GOT3 (cell line): ENCODE measurements at regions not wholly inside any gene's neighbourhood (a gene's known extent, or its start where the extent isn't known, plus 50 kb on each side); places are given as distances from the start of the nearest gene placed in this dataset.

Source experiments
- DNase-seq: peaks from one replicate; lab custom pipeline; 2025; ENCODE audit warnings: mixed read lengths; lab: John Stamatoyannopoulos, UW

DNA sequence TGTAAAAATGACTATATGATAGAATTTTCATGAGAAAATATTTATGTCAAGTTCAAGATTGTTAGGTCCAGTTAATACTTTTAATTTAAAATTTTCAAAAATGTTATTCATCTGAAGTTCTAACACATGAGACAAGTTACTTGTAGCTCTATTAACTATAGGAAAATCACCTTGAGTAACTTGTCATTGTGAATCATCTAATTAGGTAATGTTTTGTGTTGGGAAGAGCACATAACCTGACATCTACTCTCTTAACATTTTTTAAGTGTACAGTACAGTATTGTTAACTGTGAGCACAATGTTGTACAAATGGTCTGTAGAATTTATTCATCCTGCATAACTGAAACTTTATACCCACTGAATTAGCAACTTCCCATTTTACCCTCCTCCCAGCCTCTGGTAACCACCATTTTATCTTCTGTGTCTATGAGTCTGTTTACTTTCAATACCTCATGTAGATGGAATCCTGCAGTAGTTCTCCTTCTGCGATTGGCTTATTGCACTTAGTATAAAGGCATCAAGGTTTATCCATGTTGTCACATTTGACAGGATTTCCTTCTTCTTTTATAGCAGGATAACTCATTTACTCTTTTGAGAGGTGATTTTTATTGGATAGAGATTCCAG is 54.6 kb downstream of the ARL4A start:
- DNase-seq = no peak

- DNase-seq = no peak
Observed at GRCh38 chr7:12746211-12746610, 58.8 kb downstream of the ARL4A start.

DNA sequence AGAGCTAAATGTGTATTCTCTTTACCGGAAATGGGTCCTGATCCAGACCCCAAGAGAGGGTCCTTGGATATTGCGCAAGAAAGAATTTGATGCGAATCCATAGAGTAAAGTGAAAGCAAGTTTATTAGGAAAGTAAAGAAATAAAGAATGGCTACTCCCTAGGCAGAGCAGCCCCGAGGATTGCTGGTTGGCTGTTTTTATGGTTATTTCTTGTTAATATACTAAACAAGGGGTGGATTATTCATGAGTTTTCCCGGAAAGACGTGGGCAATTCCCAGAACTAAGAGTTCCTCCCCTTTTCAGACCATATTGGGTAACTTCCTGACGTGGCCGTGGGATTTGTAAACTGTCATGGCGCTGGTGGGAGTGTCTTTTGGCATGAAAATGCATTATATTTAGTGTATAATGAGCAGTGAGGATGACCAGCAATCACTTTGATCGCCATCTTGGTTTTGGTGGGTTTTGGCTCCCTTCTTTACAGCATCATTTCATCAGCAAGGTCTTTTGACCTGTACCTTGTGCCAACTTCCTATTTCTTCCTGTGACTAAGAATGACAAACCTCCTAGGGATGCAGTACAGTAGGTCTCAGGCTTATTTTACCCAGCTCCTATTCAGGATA is 60.4 kb downstream of the ARL4A start:
- no peak for DNase-seq

DNA sequence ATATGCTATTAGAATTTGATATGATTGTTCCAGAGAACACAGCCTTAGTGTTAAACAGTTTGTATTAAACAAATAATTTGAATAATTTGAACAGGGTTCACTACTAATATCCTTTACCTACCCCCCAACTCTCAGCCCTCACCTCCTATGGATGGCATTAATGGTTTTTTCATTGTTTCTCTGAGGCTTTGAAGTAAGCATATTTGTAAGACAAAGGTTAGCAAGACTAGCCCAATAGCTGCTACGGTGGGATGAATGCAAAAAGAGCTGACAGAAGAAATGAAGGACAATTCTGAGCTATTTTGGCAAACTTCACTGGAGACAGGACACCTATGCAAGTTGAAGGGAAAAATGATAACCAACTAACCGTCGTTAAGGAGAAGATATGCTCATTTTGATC is 61.6 kb downstream of the ARL4A start:
- DNase-seq = no peak

DNA sequence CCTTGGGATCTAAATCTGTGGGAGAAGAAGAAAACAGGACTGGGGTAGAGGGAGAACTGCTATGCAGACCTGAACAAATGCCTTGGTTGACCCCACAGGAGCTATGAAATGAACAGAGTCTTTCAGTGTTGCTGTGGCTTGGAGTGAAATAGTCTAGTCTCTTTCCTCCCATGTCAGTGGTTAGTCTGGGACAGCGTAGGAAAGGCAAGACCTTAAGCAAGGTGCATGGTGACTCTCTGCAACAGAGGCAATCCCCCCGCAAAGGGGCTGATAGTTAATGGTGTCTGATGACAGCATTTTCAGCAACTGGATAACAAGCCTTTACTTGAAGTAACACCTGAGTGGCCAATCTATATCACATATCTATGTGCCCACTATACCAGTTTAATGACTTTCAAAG is 62.3 kb downstream of the ARL4A start:
- no peak for DNase-seq

GRCh38 chr7:12751764-12752163 is 64.3 kb downstream of the ARL4A start:
- DNase-seq = no peak

GRCh38 chr7:12754179-12754578 is 66.7 kb downstream of the ARL4A start:
- no peak for DNase-seq

DNA sequence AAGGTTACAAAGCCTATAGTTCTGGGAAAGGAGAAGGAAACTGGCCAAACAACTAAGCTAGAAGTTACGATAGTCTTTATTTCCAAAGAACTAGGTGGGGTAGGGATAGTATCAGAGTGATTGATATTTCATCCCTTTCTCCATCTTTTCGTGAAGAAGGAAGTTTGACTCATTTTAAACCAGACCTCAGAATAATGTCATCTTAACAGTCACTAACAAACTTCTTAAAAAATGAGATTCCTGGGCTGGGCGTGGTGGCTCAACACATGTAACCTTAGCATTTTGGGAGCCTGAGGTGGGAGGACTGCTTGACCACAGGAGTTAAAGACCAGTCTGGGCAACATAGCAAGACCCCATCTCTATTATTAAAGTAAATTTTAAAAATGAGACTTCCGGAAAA is 69.4 kb downstream of the ARL4A start:
- DNase-seq = no peak

DNA sequence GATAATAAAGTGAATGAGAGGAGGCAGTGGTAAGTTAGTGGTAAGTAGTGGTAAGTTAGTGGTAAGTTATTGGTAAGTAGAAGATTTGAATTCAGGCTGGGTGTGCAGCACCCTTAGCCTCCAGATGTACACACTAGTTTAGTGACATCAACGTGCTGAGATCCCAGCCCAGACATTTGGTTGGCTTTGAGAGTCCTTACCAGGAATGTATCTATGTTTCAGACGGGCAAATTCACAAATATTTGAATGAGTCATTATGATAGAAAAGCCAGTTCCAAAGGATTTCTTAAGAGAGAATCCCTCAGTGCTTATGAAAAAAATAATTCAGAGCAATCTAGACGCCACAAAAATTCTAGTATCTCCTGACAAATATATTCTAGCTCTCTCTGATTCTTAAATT is 70.0 kb downstream of the ARL4A start:
- DNase-seq = no peak

DNA sequence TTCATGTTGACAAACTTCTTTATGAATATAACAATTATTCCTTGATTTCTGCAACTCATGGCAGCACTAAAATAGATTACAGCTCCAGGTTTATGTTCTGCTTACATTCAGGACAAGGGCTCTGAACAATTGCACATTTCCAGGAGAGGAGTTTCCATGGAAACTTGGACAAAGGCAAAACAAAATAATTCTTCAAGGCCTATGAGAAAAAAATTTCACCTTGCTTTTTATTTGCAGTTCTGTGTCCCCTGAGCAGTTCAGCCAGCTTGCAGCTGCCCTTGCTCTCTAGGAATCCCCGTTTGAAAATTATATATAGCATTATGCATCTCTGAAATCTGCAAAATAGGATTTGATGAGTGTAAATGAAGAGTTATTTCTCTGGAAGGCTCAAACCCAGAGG is 71.7 kb downstream of the ARL4A start:
- no peak for DNase-seq

GRCh38 chr7:12761111-12761510 is 73.7 kb downstream of the ARL4A start:
- DNase-seq = no peak

GRCh38 chr7:12761691-12762090 is 74.3 kb downstream of the ARL4A start:
- DNase-seq = no peak

GRCh38 chr7:12764458-12764891 is 77.0 kb downstream of the ARL4A start:
- no peak for DNase-seq

DNA sequence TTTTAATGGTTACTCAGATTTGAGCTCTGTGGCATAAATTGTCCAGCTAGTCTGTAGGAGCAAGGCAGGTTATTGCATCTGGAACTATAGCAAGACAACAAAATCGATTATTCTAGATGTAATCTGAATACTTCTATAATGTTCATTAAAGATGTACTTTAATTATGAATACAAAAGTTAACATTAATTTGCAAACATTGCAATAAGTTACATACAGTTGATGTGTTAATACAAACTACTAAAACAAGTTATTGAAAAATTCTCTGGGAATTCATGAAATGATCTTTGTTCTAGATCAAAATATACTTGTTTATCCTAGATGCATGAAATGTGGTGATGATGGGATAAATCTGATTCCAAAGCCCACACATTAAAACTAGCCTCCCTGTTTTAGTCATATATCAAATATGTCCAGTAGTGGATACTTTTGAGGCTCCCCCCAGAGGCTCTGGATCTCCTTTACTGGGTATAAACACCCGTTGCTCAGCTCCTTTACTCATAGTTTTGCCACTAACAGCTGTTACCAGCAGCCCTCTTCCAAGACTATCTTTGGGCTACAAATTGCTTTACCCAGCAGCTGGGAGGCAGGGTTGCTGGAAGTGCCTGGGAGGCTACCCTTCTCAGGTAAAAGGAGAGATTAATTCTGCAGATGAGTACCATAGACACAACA is 78.1 kb downstream of the ARL4A start:
- no peak for DNase-seq

GRCh38 chr7:12766416-12766815 is 79.0 kb downstream of the ARL4A start:
- DNase-seq = no peak

- no peak for DNase-seq
Observed at GRCh38 chr7:12768948-12769347, 81.5 kb downstream of the ARL4A start.

DNA sequence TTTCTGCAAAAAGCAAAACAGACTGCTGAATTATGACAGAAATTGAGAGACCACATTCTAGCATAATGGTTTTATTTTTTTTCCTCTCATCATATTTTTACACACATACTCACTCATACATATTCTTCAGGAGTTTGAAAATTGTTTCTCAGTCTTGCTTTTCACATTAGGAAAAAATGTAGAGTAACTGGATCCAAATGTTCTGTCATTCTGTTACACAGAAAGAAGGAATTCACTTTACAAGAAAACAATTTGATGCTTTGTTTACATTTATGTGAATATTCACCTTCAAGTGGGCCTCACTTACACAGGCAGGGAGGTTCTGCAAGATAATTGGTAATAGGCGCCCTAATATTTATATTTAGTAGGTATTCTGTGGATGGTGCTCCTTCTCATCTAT is 82.0 kb downstream of the ARL4A start:
- no peak for DNase-seq

DNA sequence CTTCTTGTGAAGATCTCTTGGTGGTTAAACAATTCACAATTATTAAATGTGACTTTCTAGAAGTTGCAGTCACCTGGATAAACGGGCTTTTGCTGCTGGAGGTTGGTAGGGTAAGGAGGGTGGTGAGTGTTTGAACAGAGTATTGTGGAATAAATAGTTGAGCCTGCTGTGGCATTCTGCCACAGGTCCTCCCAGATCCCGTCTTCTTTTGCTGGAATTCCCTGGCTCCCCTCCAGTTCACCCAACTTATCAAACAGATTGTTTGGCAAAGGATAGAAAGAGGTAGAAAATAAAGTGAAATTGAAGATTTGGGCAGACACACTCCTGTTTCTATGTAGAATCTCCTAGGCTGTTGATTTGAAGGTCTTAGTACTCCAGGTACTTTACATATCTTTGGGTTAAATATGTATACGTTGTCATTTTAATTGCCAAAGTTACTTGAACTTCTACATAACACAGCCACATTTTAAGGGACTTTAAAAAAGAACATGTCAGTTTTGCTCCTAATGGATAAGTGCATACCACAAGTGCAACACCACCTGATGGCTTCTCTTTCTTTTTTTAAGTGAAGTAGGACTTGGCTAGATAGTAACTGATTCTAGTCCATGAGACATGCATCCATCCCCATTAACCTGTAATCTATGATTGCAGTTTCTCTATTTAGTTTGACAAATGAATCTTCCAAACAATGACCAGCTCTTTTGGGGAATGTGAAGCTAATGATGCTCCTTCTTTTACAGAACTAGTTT is 83.0 kb downstream of the ARL4A start:
- DNase-seq = no peak

GRCh38 chr7:12771378-12771877 is 84.0 kb downstream of the ARL4A start:
- DNase-seq = no peak

- DNase-seq = no peak
Observed at GRCh38 chr7:12772768-12773167, 85.3 kb downstream of the ARL4A start.

GRCh38 chr7:12777257-12777656 is 89.8 kb downstream of the ARL4A start:
- no peak for DNase-seq

DNA sequence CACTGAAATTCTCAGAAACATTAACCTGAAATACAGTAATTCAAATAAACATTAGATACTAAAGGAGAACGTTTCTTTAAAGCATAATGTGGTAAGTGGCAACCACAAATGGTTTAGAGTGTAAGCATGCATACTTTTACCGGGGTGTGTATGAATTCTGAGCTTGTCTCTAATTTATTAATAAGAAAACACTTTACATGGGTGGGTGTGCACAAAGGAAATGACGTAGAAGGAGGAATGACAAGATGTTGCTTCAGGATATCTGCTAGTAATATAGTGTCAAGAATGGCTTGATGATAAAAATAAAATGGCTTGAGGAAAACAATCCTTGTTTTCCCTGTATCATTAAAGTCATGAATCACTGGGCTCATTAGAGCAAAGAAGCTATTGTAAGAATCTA is 92.5 kb downstream of the ARL4A start:
- no peak for DNase-seq
